GM18498 (cell line): ENCODE measurements at regions not wholly inside any gene's neighbourhood (a gene's known extent, or its start where the extent isn't known, plus 50 kb on each side); places are given as distances from the start of the nearest gene placed in this dataset.
"Not testable (repeated sequence)": the region's sequence is repeated elsewhere in the genome, so short reads cannot be mapped to it uniquely, and the experiment has no call there.

Source experiments
- ATAC-seq: cut with Tn5 transposase; IDR thresholded peaks from one replicate; pipeline ENCODE4 v1.9.1; 2021; ENCODE audit warnings: mild to moderate bottlenecking, moderate library complexity; ENCODE audit not compliant: unreplicated experiment

GRCh38 chr4:112086036-112086434 is 59.2 kb upstream of the FAM241A start:
- ATAC-seq, result no peak

- ATAC-seq, result not testable (repeated sequence)
Observed at GRCh38 chr4:112086661-112087060, 58.6 kb upstream of the FAM241A start.

- ATAC-seq, result not testable (repeated sequence)
Observed at GRCh38 chr4:112092330-112092729, 52.9 kb upstream of the FAM241A start.

- ATAC-seq, result no peak
Observed at GRCh38 chr4:112093636-112094202, 51.5 kb upstream of the FAM241A start.

- ATAC-seq, result no peak
Observed at GRCh38 chr4:112094330-112094729, 50.9 kb upstream of the FAM241A start.
